A673 (cell line): ENCODE measurements at regions not wholly inside any gene's neighbourhood (a gene's known extent, or its start where the extent isn't known, plus 50 kb on each side); places are given as distances from the start of the nearest gene placed in this dataset.

ENCODE experiments used
- BruUV-seq: library from RNA; stranded (reverse); fragments of 400-500 nt; replicated peaks from 2 replicates; lab custom pipeline; 2021; lab: Mats Ljungman, UMichigan
- CTCF ChIA-PET: fragments of 300-600 bp; sonication (Branson Sonifier 250); formaldehyde crosslinking; loops from one replicate; lab custom pipeline; 2022; ENCODE audit warnings: antibody characterized with exemption; lab: Charles Lee
- POLR2A ChIA-PET: fragments of 300-600 bp; sonication (Branson Sonifier 250); formaldehyde crosslinking; loops from one replicate; lab custom pipeline; 2022; ENCODE audit warnings: antibody characterized with exemption; ENCODE audit not compliant: low non-redundant PET; lab: Charles Lee
- DNase-seq: peaks from one replicate; pipeline ENCODE4 v3.0.0-alpha.2; 2015; ENCODE audit warnings: low spot score
- H3K27ac ChIP-seq: fragments of 200-600 bp; sonication (generic); 2 replicates; pipeline ENCODE4 v1.5.1; 2016; ENCODE audit warnings: mixed run types, low read depth, mild to moderate bottlenecking, mixed read lengths, antibody characterized with exemption, low read length; ENCODE audit not compliant: poor library complexity, severe bottlenecking
- H3K27me3 ChIP-seq: fragments of 200-600 bp; sonication (generic); replicated peaks from 2 replicates; pipeline ENCODE4 v1.6.1; 2017; ENCODE audit warnings: mixed run types, low read depth, mild to moderate bottlenecking, mixed read lengths, antibody characterized with exemption, low read length; ENCODE audit not compliant: insufficient read depth, poor library complexity
- H3K36me3 ChIP-seq: fragments of 200-600 bp; sonication (generic); 2 replicates; pipeline ENCODE4 v1.6.1; 2016; ENCODE audit warnings: mixed run types, mild to moderate bottlenecking, mixed read lengths, antibody characterized with exemption, low read length; ENCODE audit not compliant: insufficient read depth, poor library complexity, severe bottlenecking
- H3K4me1 ChIP-seq: fragments of 200-600 bp; sonication (generic); 2 replicates; pipeline ENCODE4 v1.6.1; 2017; ENCODE audit warnings: mixed run types, mild to moderate bottlenecking, mixed read lengths, antibody characterized with exemption, low read length; ENCODE audit not compliant: insufficient read depth, poor library complexity, severe bottlenecking
- H3K4me3 ChIP-seq: fragments of 200-600 bp; sonication (generic); 2 replicates; pipeline ENCODE4 v1.5.1; 2016; ENCODE audit warnings: low read depth, mixed run types, mild to moderate bottlenecking, mixed read lengths, low read length; ENCODE audit not compliant: poor library complexity, severe bottlenecking
- H3K9me3 ChIP-seq: fragments of 200-600 bp; sonication (generic); 2 replicates; pipeline ENCODE4 v1.6.1; 2016; ENCODE audit warnings: mixed run types, low read depth, mild to moderate bottlenecking, mixed read lengths, antibody characterized with exemption, low read length; ENCODE audit not compliant: poor library complexity, severe bottlenecking
- EZH2 ChIP-seq: fragments of 200-600 bp; sonication (generic); IDR thresholded peaks from 2 replicates; pipeline ENCODE4 v1.6.1; 2017; ENCODE audit warnings: borderline replicate concordance, low read depth, mild to moderate bottlenecking, mixed read lengths, antibody characterized with exemption, low read length; ENCODE audit not compliant: poor library complexity, severe bottlenecking
- intact Hi-C: fragments of 100-400 bp; cut with micrococcal nuclease; formaldehyde crosslinking; loops from one replicate; pipeline ENCODE4 v1.10.0; 2022; ENCODE audit not compliant: unreplicated experiment
- TF ChIP-seq, protein P1 (sequence below): fragments of 300-800, 200-600 bp; sonication (generic); conservative IDR thresholded peaks from 2 replicates; pipeline ENCODE4 v1.5.1; 2017; ENCODE audit warnings: low read depth, mild to moderate bottlenecking, antibody characterized with exemption, low read length, moderate library complexity, mixed read lengths

GRCh38 chr11:113564527-113565130 is 89.4 kb upstream of the DRD2 start:
- POLR2A ChIA-PET: no interaction called here

GRCh38 chr11:113563766-113564526 is 88.7 kb upstream of the DRD2 start:
- Histone ChIP-seq H3K4me3 (no peak overlapping the region), H3K27me3 (peaks cover 13% of the 10 kb centered on the region), H3K36me3 (no peaks in the 10 kb centered on the region), H3K4me1 (no peaks in the 10 kb centered on the region), H3K27ac (no peak overlapping the region), H3K9me3 (no peaks in the 10 kb centered on the region)
- no peak for DNase-seq
- ChIA-PET CTCF (no interaction called here), POLR2A (no interaction called here)
- TF ChIP-seq EZH2: no peak
- TF ChIP-seq, protein P1, sequence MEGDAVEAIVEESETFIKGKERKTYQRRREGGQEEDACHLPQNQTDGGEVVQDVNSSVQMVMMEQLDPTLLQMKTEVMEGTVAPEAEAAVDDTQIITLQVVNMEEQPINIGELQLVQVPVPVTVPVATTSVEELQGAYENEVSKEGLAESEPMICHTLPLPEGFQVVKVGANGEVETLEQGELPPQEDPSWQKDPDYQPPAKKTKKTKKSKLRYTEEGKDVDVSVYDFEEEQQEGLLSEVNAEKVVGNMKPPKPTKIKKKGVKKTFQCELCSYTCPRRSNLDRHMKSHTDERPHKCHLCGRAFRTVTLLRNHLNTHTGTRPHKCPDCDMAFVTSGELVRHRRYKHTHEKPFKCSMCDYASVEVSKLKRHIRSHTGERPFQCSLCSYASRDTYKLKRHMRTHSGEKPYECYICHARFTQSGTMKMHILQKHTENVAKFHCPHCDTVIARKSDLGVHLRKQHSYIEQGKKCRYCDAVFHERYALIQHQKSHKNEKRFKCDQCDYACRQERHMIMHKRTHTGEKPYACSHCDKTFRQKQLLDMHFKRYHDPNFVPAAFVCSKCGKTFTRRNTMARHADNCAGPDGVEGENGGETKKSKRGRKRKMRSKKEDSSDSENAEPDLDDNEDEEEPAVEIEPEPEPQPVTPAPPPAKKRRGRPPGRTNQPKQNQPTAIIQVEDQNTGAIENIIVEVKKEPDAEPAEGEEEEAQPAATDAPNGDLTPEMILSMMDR: no peak
- BruUV-seq: no TSS peak
- intact Hi-C loops: no loop called here

More at GRCh38 chr11:113564527-113565130, 89.4 kb upstream of the DRD2 start:
- TF ChIP-seq, protein P1: no peak
- no peak for TF ChIP-seq EZH2
- Histone ChIP-seq H3K36me3 (no peaks in the 10 kb centered on the region), H3K4me1 (no peaks in the 10 kb centered on the region), H3K27me3 (peaks cover 13% of the 10 kb centered on the region), H3K27ac (no peak overlapping the region), H3K4me3 (no peak overlapping the region), H3K9me3 (no peaks in the 10 kb centered on the region)
- intact Hi-C loops: no loop called here
- DNase-seq: no peak
- CTCF ChIA-PET: no interaction called here
- BruUV-seq: no TSS peak

DNA sequence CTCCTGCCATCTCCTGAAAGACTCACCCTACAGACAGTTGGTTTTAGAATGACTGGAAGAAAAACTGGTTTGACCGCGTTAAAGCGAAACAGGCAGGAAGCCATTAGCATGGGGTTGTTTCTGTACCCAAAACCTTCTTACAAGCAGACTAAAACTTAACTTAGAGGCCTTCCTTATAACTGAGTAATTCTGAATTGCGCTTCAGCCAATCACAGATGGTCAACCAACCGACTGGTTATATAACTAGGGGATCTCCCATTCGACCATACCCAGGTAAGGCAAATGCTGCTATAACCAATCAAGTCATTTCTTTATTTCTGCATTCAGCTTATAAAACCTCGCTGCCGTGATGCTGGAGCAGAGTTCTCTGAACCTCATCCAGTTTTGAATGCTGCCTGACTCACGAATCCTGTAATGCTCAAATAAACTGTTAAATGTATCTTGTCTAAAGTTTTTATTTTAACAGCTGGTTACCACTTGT is 87.8 kb upstream of the DRD2 start:
- ChIA-PET CTCF (no interaction called here), POLR2A (no interaction called here)

More for the DNA sequence above, 87.8 kb upstream of the DRD2 start:
- Histone ChIP-seq H3K4me3 (no peak overlapping the region), H3K27ac (no peak overlapping the region), H3K27me3 (peaks cover 13% of the 10 kb centered on the region), H3K36me3 (no peaks in the 10 kb centered on the region), H3K9me3 (no peaks in the 10 kb centered on the region), H3K4me1 (no peaks in the 10 kb centered on the region)
- no peak for DNase-seq
- intact Hi-C loops: no loop called here
- no peak for TF ChIP-seq EZH2
- TF ChIP-seq, protein P1: no peak
- no TSS peak for BruUV-seq
